HFFc6 (cell line): ENCODE measurements at regions not wholly inside any gene's neighbourhood (a gene's known extent, or its start where the extent isn't known, plus 50 kb on each side); places are given as distances from the start of the nearest gene placed in this dataset.

Experiments used
- DNase-seq: peaks from one replicate; pipeline ENCODE4 v3.0.0-alpha.2; 2018
- H3K27ac Mint-ChIP-seq: 2 replicates; pipeline ENCODE4 v1.8.0; 2020; ENCODE audit warnings: mild to moderate bottlenecking, mixed read lengths
- H3K27me3 Mint-ChIP-seq: 2 replicates; pipeline ENCODE4 v1.8.0; 2021; ENCODE audit warnings: mild to moderate bottlenecking, moderate library complexity, mixed read lengths; ENCODE audit not compliant: insufficient read depth
- H3K36me3 Mint-ChIP-seq: 2 replicates; pipeline ENCODE4 v1.8.0; 2021; ENCODE audit warnings: low read depth, mixed read lengths
- H3K4me1 Mint-ChIP-seq: 2 replicates; pipeline ENCODE4 v1.8.0; 2020; ENCODE audit warnings: low read depth, mixed read lengths
- H3K4me3 Mint-ChIP-seq: 2 replicates; pipeline ENCODE4 v1.8.0; 2020; ENCODE audit warnings: mild to moderate bottlenecking, moderate library complexity, mixed read lengths
- H3K9me3 Mint-ChIP-seq: 2 replicates; pipeline ENCODE4 v1.8.0; 2020; ENCODE audit warnings: mild to moderate bottlenecking, mixed read lengths
- CTCF ChIP-seq: fragments of 200-600 bp; sonication (generic); IDR thresholded peaks from 2 replicates; pipeline ENCODE4 v1.5.0; 2021; ENCODE audit warnings: antibody characterized with exemption, mild to moderate bottlenecking

DNA sequence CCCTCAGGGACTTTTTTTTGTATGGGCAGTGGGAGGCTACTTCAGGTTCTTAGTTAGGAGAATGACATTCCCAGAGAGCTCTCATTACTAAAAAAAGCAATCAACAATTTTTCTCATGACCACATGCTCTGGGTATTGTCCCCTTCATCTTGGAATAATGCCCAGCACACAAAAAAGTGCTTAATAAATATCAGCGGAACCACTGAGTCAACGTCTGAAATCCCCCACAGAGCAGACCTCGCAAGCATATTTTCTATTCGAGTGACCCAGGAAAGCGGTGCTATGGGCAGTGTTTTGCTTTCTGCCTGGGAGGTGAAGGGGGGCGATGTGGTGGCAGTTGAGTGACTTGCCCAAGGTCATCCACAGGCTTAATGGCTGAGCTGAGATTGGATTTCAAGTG, 493.4 kb upstream of the ZMIZ1 start:
- Mint-ChIP-seq H3K4me3 (no peak overlapping the region), H3K27me3 (peaks cover 33% of the 10 kb centered on the region), H3K27ac (no peak overlapping the region), H3K4me1 (peaks cover 6% of the 10 kb centered on the region), H3K36me3 (no peaks in the 10 kb centered on the region), H3K9me3 (no peaks in the 10 kb centered on the region)
- no peak for DNase-seq
- TF ChIP-seq CTCF = no peak

DNA sequence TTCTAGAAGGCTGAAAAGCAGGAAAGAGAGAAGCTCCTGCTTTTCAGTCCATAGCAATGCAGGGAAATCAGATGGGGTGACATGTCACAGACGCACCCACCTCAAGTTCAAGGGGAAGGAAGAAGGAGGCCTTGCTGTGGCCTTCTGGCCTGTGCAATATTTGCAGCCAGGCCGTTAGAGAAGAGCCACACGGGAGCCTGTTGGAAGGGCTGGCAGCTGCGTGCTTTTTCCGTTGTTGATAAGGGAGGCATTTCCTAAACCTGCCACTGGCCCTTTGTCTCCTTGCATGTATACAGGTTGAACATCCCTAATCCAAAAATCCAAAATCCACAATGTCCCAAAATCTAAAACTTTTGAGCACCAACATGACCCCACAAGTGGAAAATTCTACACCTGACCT, 492.5 kb upstream of the ZMIZ1 start:
- no peak for TF ChIP-seq CTCF
- Mint-ChIP-seq H3K36me3 (no peaks in the 10 kb centered on the region), H3K4me1 (peaks cover 6% of the 10 kb centered on the region), H3K27ac (no peak overlapping the region), H3K4me3 (no peak overlapping the region), H3K27me3 (peaks cover 28% of the 10 kb centered on the region), H3K9me3 (no peaks in the 10 kb centered on the region)
- no peak for DNase-seq

GRCh38 chr10:78577712-78578111, 491.1 kb upstream of the ZMIZ1 start:
- H3K36me3 Mint-ChIP-seq = no peaks in the 10 kb centered on the region
- H3K4me1 Mint-ChIP-seq = peaks cover 6% of the 10 kb centered on the region
- no peak overlapping the region for H3K27ac Mint-ChIP-seq
- no peaks in the 10 kb centered on the region for H3K9me3 Mint-ChIP-seq
- peaks cover 34% of the 10 kb centered on the region for H3K27me3 Mint-ChIP-seq
- TF ChIP-seq CTCF = no peak
- no peak overlapping the region for H3K4me3 Mint-ChIP-seq
- no peak for DNase-seq

GRCh38 chr10:78578929-78579328, 489.8 kb upstream of the ZMIZ1 start:
- H3K9me3 Mint-ChIP-seq = no peaks in the 10 kb centered on the region
- TF ChIP-seq CTCF = no peak
- H3K27me3 Mint-ChIP-seq = peaks cover 35% of the 10 kb centered on the region
- peaks cover 6% of the 10 kb centered on the region for H3K4me1 Mint-ChIP-seq
- H3K36me3 Mint-ChIP-seq = no peaks in the 10 kb centered on the region
- DNase-seq = no peak
- H3K27ac Mint-ChIP-seq = no peak overlapping the region
- no peak overlapping the region for H3K4me3 Mint-ChIP-seq

- DNase-seq = no peak
- no peaks in the 10 kb centered on the region for H3K9me3 Mint-ChIP-seq
- no peaks in the 10 kb centered on the region for H3K36me3 Mint-ChIP-seq
- no peak overlapping the region for H3K27ac Mint-ChIP-seq
- H3K27me3 Mint-ChIP-seq = peaks cover 36% of the 10 kb centered on the region
- TF ChIP-seq CTCF = no peak
- H3K4me3 Mint-ChIP-seq = no peak overlapping the region
- H3K4me1 Mint-ChIP-seq = peaks cover 6% of the 10 kb centered on the region
These were observed 489.2 kb upstream of the ZMIZ1 start for GRCh38 chr10:78579576-78579975.

DNA sequence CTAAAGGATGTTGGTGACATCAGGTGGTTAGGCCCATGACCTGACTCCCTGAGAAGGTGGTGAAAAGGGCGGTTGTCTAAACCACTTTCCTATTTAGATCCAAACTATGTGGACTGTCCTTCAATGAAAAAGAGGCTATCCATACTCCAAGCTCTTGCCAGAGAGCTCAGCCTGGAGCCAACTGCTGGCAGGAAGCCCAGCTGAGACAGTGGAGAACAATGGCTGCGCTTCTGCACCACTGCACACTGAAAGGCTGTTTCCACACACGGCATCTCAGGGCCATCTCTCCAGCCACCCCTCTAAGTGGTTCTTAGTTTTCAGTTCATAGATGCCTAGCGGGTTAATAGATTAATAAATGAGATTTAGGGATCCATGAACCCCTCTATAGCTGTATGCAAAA, 488.8 kb upstream of the ZMIZ1 start:
- H3K9me3 Mint-ChIP-seq = no peaks in the 10 kb centered on the region
- peaks cover 6% of the 10 kb centered on the region for H3K4me1 Mint-ChIP-seq
- no peaks in the 10 kb centered on the region for H3K36me3 Mint-ChIP-seq
- peaks cover 33% of the 10 kb centered on the region for H3K27me3 Mint-ChIP-seq
- H3K4me3 Mint-ChIP-seq = no peak overlapping the region
- no peak for TF ChIP-seq CTCF
- no peak overlapping the region for H3K27ac Mint-ChIP-seq
- no peak for DNase-seq
